Keratinocyte (primary cell): ENCODE measurements at regions not wholly inside any gene's neighbourhood (a gene's known extent, or its start where the extent isn't known, plus 50 kb on each side); places are given as distances from the start of the nearest gene placed in this dataset.
"Not testable (repeated sequence)": the region's sequence is repeated elsewhere in the genome, so short reads cannot be mapped to it uniquely, and the experiment has no call there.

ENCODE experiments used
- DNase-seq: peaks from one replicate; pipeline ENCODE4 v3.0.0-alpha.2; 2011; ENCODE audit warnings: low read depth, missing footprints, low spot score
- FAIRE-seq: peaks from 2 replicates; lab custom pipeline; 2011; peaks lifted over from hg19 to GRCh38; lab: Jason Lieb, UNC
- H2AFZ ChIP-seq: 2 replicates; pipeline ENCODE4 v1.6.0; 2012; ENCODE audit warnings: low read length, control low read depth, inconsistent platforms; ENCODE audit not compliant: control insufficient read depth
- H3K27ac ChIP-seq: 2 replicates; pipeline ENCODE4 v1.5.1; 2011; ENCODE audit warnings: low read length; ENCODE audit not compliant: control insufficient read depth, insufficient read depth
- H3K27me3 ChIP-seq: 3 replicates; pipeline ENCODE4 v1.6.0; 2011; ENCODE audit warnings: low read length; ENCODE audit not compliant: control insufficient read depth, insufficient read depth; ENCODE audit errors: extremely low read depth
- H3K36me3 ChIP-seq, 2 experiments: 2 replicates in 1 of 2; 3 replicates in 1 of 2; pipeline ENCODE4 v1.5.1; 2011; ENCODE audit warnings: low read length in 2 of 2, mild to moderate bottlenecking in 1 of 2; ENCODE audit not compliant: control insufficient read depth in 2 of 2, insufficient read depth in 2 of 2; ENCODE audit errors: extremely low read depth in 1 of 2
- H3K4me1 ChIP-seq: 3 replicates; pipeline ENCODE4 v1.5.1; 2011; ENCODE audit warnings: low read length; ENCODE audit not compliant: control insufficient read depth, insufficient read depth; ENCODE audit errors: extremely low read depth
- H3K4me2 ChIP-seq: 3 replicates; pipeline ENCODE4 v1.6.0; 2011; ENCODE audit warnings: low read depth, low read length; ENCODE audit not compliant: control insufficient read depth, insufficient read depth; ENCODE audit errors: extremely low read depth
- H3K4me3 ChIP-seq, 3 experiments: fragments of 200-600 bp in 1 of 3; sonication (generic) in 1 of 3; 2 replicates in 2 of 3; 3 replicates in 1 of 3; pipeline ENCODE4 v1.5.1; 2011 to 2016; ENCODE audit warnings: low read length in 3 of 3, mild to moderate bottlenecking in 3 of 3, control low read depth in 2 of 3, inconsistent platforms in 1 of 3, low read depth in 1 of 3, mixed read lengths in 1 of 3, mixed run types in 1 of 3, moderate library complexity in 1 of 3; ENCODE audit not compliant: control insufficient read depth in 2 of 3, insufficient read depth in 2 of 3; ENCODE audit errors: extremely low read depth in 1 of 3
- H3K79me2 ChIP-seq: 2 replicates; pipeline ENCODE4 v1.6.0; 2012; ENCODE audit warnings: low read length; ENCODE audit not compliant: control insufficient read depth, insufficient read depth
- H3K9ac ChIP-seq: 3 replicates; pipeline ENCODE4 v1.6.0; 2011; ENCODE audit warnings: low read length; ENCODE audit not compliant: control insufficient read depth, insufficient read depth; ENCODE audit errors: extremely low read depth
- H3K9me1 ChIP-seq: 3 replicates; pipeline ENCODE4 v1.6.0; 2011; ENCODE audit warnings: low read length; ENCODE audit not compliant: control insufficient read depth, insufficient read depth; ENCODE audit errors: extremely low read depth
- H3K9me3 ChIP-seq: 2 replicates; pipeline ENCODE4 v1.5.1; 2012; ENCODE audit warnings: low read depth, low read length; ENCODE audit not compliant: control insufficient read depth
- H4K20me1 ChIP-seq: 3 replicates; pipeline ENCODE4 v1.6.0; 2011; ENCODE audit warnings: low read length; ENCODE audit not compliant: control insufficient read depth, insufficient read depth; ENCODE audit errors: extremely low read depth
- EZH2 ChIP-seq: IDR thresholded peaks from one replicate; pipeline ENCODE4 v1.6.1; 2012; ENCODE audit warnings: inconsistent platforms, mild to moderate bottlenecking, low read length, moderate library complexity
- dilution Hi-C: fragments of 300-500 bp; cut with MboI; formaldehyde crosslinking; loops from one replicate; pipeline ENCODE4 v1.7.0; 2020; ENCODE audit warnings: low sequenced_read_pairs; ENCODE audit not compliant: extremely low pct_ligation_motif_present
- TF ChIP-seq, protein P1 (sequence below), 3 experiments: IDR thresholded peaks in 1 of 3; conservative IDR thresholded peaks in 1 of 3; optimal IDR thresholded peaks in 1 of 3; 2 replicates in 2 of 3; 3 replicates in 1 of 3; pipeline versions ENCODE3 to v1.5.1; 2011; ENCODE audit warnings: low read length in 3 of 3, mild to moderate bottlenecking in 3 of 3, moderate library complexity in 2 of 3, control low read depth in 1 of 3, inconsistent platforms in 1 of 3; ENCODE audit not compliant: insufficient read depth in 2 of 3; ENCODE audit errors: extremely low read depth in 1 of 3

- H3K9me3 ChIP-seq, result no peaks in the 10 kb centered on the region
- H4K20me1 ChIP-seq, result no peaks in the 10 kb centered on the region
- H3K9ac ChIP-seq, result no peak overlapping the region
- H2AFZ ChIP-seq, result no peak overlapping the region
- FAIRE-seq, result no peak
- H3K79me2 ChIP-seq, result no peaks in the 10 kb centered on the region
- no peaks in the 10 kb centered on the region for H3K9me1 ChIP-seq
- H3K27me3 ChIP-seq, result no peaks in the 10 kb centered on the region
- TF ChIP-seq, protein P1, sequence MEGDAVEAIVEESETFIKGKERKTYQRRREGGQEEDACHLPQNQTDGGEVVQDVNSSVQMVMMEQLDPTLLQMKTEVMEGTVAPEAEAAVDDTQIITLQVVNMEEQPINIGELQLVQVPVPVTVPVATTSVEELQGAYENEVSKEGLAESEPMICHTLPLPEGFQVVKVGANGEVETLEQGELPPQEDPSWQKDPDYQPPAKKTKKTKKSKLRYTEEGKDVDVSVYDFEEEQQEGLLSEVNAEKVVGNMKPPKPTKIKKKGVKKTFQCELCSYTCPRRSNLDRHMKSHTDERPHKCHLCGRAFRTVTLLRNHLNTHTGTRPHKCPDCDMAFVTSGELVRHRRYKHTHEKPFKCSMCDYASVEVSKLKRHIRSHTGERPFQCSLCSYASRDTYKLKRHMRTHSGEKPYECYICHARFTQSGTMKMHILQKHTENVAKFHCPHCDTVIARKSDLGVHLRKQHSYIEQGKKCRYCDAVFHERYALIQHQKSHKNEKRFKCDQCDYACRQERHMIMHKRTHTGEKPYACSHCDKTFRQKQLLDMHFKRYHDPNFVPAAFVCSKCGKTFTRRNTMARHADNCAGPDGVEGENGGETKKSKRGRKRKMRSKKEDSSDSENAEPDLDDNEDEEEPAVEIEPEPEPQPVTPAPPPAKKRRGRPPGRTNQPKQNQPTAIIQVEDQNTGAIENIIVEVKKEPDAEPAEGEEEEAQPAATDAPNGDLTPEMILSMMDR (optimal IDR thresholded peaks at IDR 0.05 in 1 of 3, IDR thresholded peaks at IDR 0.05 in 1 of 3, conservative IDR thresholded peaks at IDR 0.05 in 1 of 3; ENCODE audit: extremely low read depth in 1 of 3, insufficient read depth in 2 of 3, low read length in 3 of 3), result no peak
- TF ChIP-seq EZH2, result no peak
- H3K4me2 ChIP-seq, result no peak overlapping the region
- no peaks in the 10 kb centered on the region for H3K4me1 ChIP-seq
- H3K27ac ChIP-seq, result no peak overlapping the region
- H3K4me3 ChIP-seq, result no peak overlapping the region
- DNase-seq, result no peak
- dilution Hi-C loops, result no loop called here
- no peaks in the 10 kb centered on the region for H3K36me3 ChIP-seq
Observed at GRCh38 chr1:101116006-101116405, 90.4 kb upstream of the DPH5 start.

GRCh38 chr1:101115112-101115511 is 89.5 kb upstream of the DPH5 start:
- no peak overlapping the region for H3K27ac ChIP-seq
- no peak overlapping the region for H3K9ac ChIP-seq
- H3K36me3 ChIP-seq, result no peaks in the 10 kb centered on the region
- dilution Hi-C loops, result no loop called here
- TF ChIP-seq EZH2, result no peak
- TF ChIP-seq, protein P1 (optimal IDR thresholded peaks at IDR 0.05 in 1 of 3, IDR thresholded peaks at IDR 0.05 in 1 of 3, conservative IDR thresholded peaks at IDR 0.05 in 1 of 3; ENCODE audit: extremely low read depth in 1 of 3, insufficient read depth in 2 of 3, low read length in 3 of 3), result no peak
- no peaks in the 10 kb centered on the region for H3K9me1 ChIP-seq
- no peak overlapping the region for H3K4me2 ChIP-seq
- FAIRE-seq, result no peak
- no peak for DNase-seq
- no peaks in the 10 kb centered on the region for H3K9me3 ChIP-seq
- no peaks in the 10 kb centered on the region for H3K4me1 ChIP-seq
- no peaks in the 10 kb centered on the region for H3K27me3 ChIP-seq
- H3K79me2 ChIP-seq, result no peaks in the 10 kb centered on the region
- no peak overlapping the region for H2AFZ ChIP-seq
- H4K20me1 ChIP-seq, result no peaks in the 10 kb centered on the region
- H3K4me3 ChIP-seq, result no peak overlapping the region

DNA sequence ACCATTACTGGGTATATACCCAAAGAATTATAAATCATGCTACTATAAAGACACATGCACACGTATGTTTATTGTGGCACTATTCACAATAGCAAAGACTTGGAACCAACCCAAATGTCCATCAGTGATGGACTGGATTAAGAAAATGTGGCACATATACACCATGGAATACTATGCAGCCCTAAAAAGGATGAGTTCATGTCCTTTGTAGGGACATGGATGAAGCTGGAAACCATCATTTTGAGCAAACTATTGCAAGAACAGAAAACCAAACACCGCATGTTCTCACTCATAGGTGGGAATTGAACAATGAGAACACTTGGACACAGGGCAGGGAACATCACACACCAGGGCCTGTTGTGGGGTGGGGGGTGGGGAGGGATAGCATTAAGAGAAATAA is 88.5 kb upstream of the DPH5 start:
- H3K4me2 ChIP-seq, H3K9me1 ChIP-seq, H3K36me3 ChIP-seq, H3K27ac ChIP-seq, FAIRE-seq, DNase-seq, dilution Hi-C loops, H3K9ac ChIP-seq, H3K4me1 ChIP-seq, H3K4me3 ChIP-seq, H4K20me1 ChIP-seq, H3K79me2 ChIP-seq, H3K27me3 ChIP-seq, H2AFZ ChIP-seq, H3K9me3 ChIP-seq: not testable (repeated sequence)
